MM.1S (cell line): ENCODE measurements at regions not wholly inside any gene's neighbourhood (a gene's known extent, or its start where the extent isn't known, plus 50 kb on each side); places are given as distances from the start of the nearest gene placed in this dataset.

Experiments
- DNase-seq: peaks from one replicate; pipeline ENCODE4 v3.0.0-alpha.2; 2015
- H2AFZ ChIP-seq: fragments of 300-600 bp; sonication (generic); 2 replicates; pipeline ENCODE4 v1.6.0; 2016; ENCODE audit warnings: antibody characterized with exemption, low read length
- H3F3A ChIP-seq: fragments of 300-600 bp; sonication (generic); 2 replicates; pipeline ENCODE4 v1.6.1; 2016; ENCODE audit warnings: mild to moderate bottlenecking, antibody characterized with exemption, low read length, moderate library complexity, mixed read lengths; ENCODE audit not compliant: insufficient read depth
- H3K27ac ChIP-seq: fragments of 300-600 bp; sonication (generic); 2 replicates; pipeline ENCODE4 v1.5.1; 2016; ENCODE audit warnings: mild to moderate bottlenecking, low read length
- H3K27me3 ChIP-seq: fragments of 300-600 bp; sonication (generic); replicated peaks from 2 replicates; pipeline ENCODE4 v1.6.0; 2016; ENCODE audit warnings: low read length; ENCODE audit not compliant: insufficient read depth
- H3K36me3 ChIP-seq: fragments of 300-600 bp; sonication (generic); replicated peaks from 2 replicates; pipeline ENCODE4 v1.6.1; 2016; ENCODE audit warnings: mild to moderate bottlenecking, low read length, mixed read lengths; ENCODE audit not compliant: insufficient read depth
- H3K4me1 ChIP-seq: fragments of 300-600 bp; sonication (generic); 2 replicates; pipeline ENCODE4 v1.6.1; 2016; ENCODE audit warnings: low read length, mixed read lengths
- H3K4me2 ChIP-seq: fragments of 300-600 bp; sonication (generic); 2 replicates; pipeline ENCODE4 v1.6.0; 2016; ENCODE audit warnings: low read depth, low read length
- H3K4me3 ChIP-seq: fragments of 300-600 bp; sonication (generic); 2 replicates; pipeline ENCODE4 v1.5.1; 2016; ENCODE audit warnings: low read length, mixed read lengths
- H3K79me2 ChIP-seq: fragments of 300-600 bp; sonication (generic); 2 replicates; pipeline ENCODE4 v1.6.1; 2016; ENCODE audit warnings: mixed run types, low read length, mixed read lengths
- H3K9ac ChIP-seq: fragments of 300-600 bp; sonication (generic); 2 replicates; pipeline ENCODE4 v1.6.1; 2016; ENCODE audit warnings: low read length, mixed read lengths
- H3K9me2 ChIP-seq: fragments of 300-600 bp; sonication (generic); replicated peaks from 2 replicates; pipeline ENCODE4 v1.6.1; 2016; ENCODE audit warnings: mild to moderate bottlenecking, low read length, mixed read lengths; ENCODE audit not compliant: insufficient read depth
- H3K9me3 ChIP-seq: fragments of 300-600 bp; sonication (generic); replicated peaks from 2 replicates; pipeline ENCODE4 v1.6.1; 2016; ENCODE audit warnings: mild to moderate bottlenecking, low read length, mixed read lengths; ENCODE audit not compliant: insufficient read depth
- H4K20me1 ChIP-seq: fragments of 300-600 bp; sonication (generic); 2 replicates; pipeline ENCODE4 v1.6.1; 2016; ENCODE audit warnings: mild to moderate bottlenecking, low read length, moderate library complexity, mixed read lengths; ENCODE audit not compliant: insufficient read depth
- CTCF ChIP-seq: fragments of 300-600 bp; sonication (generic); IDR thresholded peaks from 2 replicates; pipeline ENCODE4 v1.5.1; 2016; ENCODE audit warnings: antibody characterized with exemption, low read length, mixed read lengths
- EZH2 ChIP-seq: fragments of 300-600 bp; sonication (generic); optimal IDR thresholded peaks from 2 replicates; pipeline ENCODE3; 2017; ENCODE audit warnings: low read depth, mild to moderate bottlenecking, antibody characterized with exemption, low read length, mixed read lengths
- EZH2phosphoT487 ChIP-seq: fragments of 300-600 bp; sonication (generic); IDR thresholded peaks from 2 replicates; pipeline ENCODE4 v1.6.1; 2018; ENCODE audit warnings: antibody characterized with exemption, low read length

GRCh38 chr11:128116885-128117284 lies 470.5 kb downstream of the ETS1 start:
- Histone ChIP-seq H3K79me2 (no peaks in the 10 kb centered on the region), H3K9ac (no peak overlapping the region), H3K27ac (no peak overlapping the region), H3F3A (no peaks in the 10 kb centered on the region), H3K27me3 (no peaks in the 10 kb centered on the region), H3K4me1 (no peaks in the 10 kb centered on the region), H2AFZ (no peak overlapping the region), H4K20me1 (no peaks in the 10 kb centered on the region), H3K36me3 (no peaks in the 10 kb centered on the region), H3K4me2 (no peak overlapping the region), H3K9me3 (no peaks in the 10 kb centered on the region), H3K4me3 (no peak overlapping the region), H3K9me2 (no peaks in the 10 kb centered on the region)
- no peak for DNase-seq
- TF ChIP-seq EZH2 (no peak), CTCF (no peak), EZH2phosphoT487 (no peak)

- no peak for DNase-seq
- H4K20me1 ChIP-seq: no peaks in the 10 kb centered on the region
- no peak overlapping the region for H3K4me2 ChIP-seq
- no peaks in the 10 kb centered on the region for H3K79me2 ChIP-seq
- no peaks in the 10 kb centered on the region for H3K9me2 ChIP-seq
- no peak overlapping the region for H2AFZ ChIP-seq
- H3K9me3 ChIP-seq: no peaks in the 10 kb centered on the region
- H3K36me3 ChIP-seq: no peaks in the 10 kb centered on the region
- TF ChIP-seq EZH2phosphoT487 (no peak), EZH2 (no peak), CTCF (no peak)
- no peak overlapping the region for H3K9ac ChIP-seq
- H3K27me3 ChIP-seq: no peaks in the 10 kb centered on the region
- no peak overlapping the region for H3K27ac ChIP-seq
- no peak overlapping the region for H3K4me3 ChIP-seq
- no peaks in the 10 kb centered on the region for H3K4me1 ChIP-seq
- no peaks in the 10 kb centered on the region for H3F3A ChIP-seq
Observed at GRCh38 chr11:128116447-128116846, 470.9 kb downstream of the ETS1 start.

GRCh38 chr11:128105950-128106349 lies 481.4 kb downstream of the ETS1 start:
- Histone ChIP-seq H3K27ac (no peak overlapping the region), H3K4me2 (no peak overlapping the region), H2AFZ (no peak overlapping the region), H4K20me1 (no peaks in the 10 kb centered on the region), H3K79me2 (no peaks in the 10 kb centered on the region), H3K9ac (no peak overlapping the region), H3K27me3 (no peaks in the 10 kb centered on the region), H3K4me3 (no peak overlapping the region), H3K36me3 (no peaks in the 10 kb centered on the region), H3K4me1 (no peaks in the 10 kb centered on the region), H3K9me3 (no peaks in the 10 kb centered on the region), H3K9me2 (no peaks in the 10 kb centered on the region), H3F3A (no peaks in the 10 kb centered on the region)
- no peak for TF ChIP-seq EZH2phosphoT487
- no peak for TF ChIP-seq EZH2
- TF ChIP-seq CTCF: no peak
- no peak for DNase-seq
